Thoracic aorta (tissue), 2 donors: ENCODE measurements at regions not wholly inside any gene's neighbourhood (a gene's known extent, or its start where the extent isn't known, plus 50 kb on each side); places are given as distances from the start of the nearest gene placed in this dataset.

Experiments
- ATAC-seq: fragments of 150-250 bp; one replicate; pipeline ENCODE4 v1.8.0; 2017; ENCODE audit warnings: low read depth; ENCODE audit not compliant: insufficient number of reproducible peaks, low FRiP score
- DNase-seq: peaks from one replicate; pipeline ENCODE4 v3.0.0-alpha.2; 2020; ENCODE audit warnings: low spot score
- H3K27ac ChIP-seq, 2 donors: fragments of 200-600 bp; sonication (generic); 1 replicate in 1 of 2; 2 replicates in 1 of 2; pipeline ENCODE4 v1.5.1; 2016; ENCODE audit warnings: mild to moderate bottlenecking in 2 of 2, moderate library complexity in 2 of 2
- H3K27me3 ChIP-seq: fragments of 200-600 bp; sonication (generic); replicated peaks from 2 replicates; pipeline ENCODE4 v1.6.0; 2016; ENCODE audit warnings: mild to moderate bottlenecking; ENCODE audit not compliant: insufficient read depth
- H3K36me3 ChIP-seq: fragments of 200-600 bp; sonication (generic); one replicate; pipeline ENCODE4 v1.5.1; 2016
- H3K4me1 ChIP-seq, 2 donors: fragments of 200-600 bp; sonication (generic); 1 replicate in 1 of 2; 2 replicates in 1 of 2; pipeline versions ENCODE4 v1.5.1 to v1.6.0; 2016; ENCODE audit warnings: low read depth in 2 of 2, mild to moderate bottlenecking in 1 of 2; ENCODE audit not compliant: control insufficient read depth in 1 of 2
- H3K4me3 ChIP-seq: fragments of 200-600 bp; sonication (generic); 2 replicates; pipeline ENCODE4 v1.5.1; 2016; ENCODE audit warnings: mild to moderate bottlenecking
- H3K9me3 ChIP-seq: fragments of 200-600 bp; sonication (generic); 2 replicates; pipeline ENCODE4 v1.5.1; 2016
- CTCF ChIP-seq: fragments of 200-600 bp; sonication (generic); IDR thresholded peaks from one replicate; pipeline ENCODE4 v1.5.1; 2019; ENCODE audit warnings: antibody characterized with exemption

- Histone ChIP-seq H3K4me1 (peaks cover 2 to 8% of the 10 kb centered on the region in 2 donors), H3K4me3 (no peak overlapping the region), H3K9me3 (no peaks in the 10 kb centered on the region), H3K36me3 (no peaks in the 10 kb centered on the region), H3K27ac (no peak overlapping the region), H3K27me3 (no peaks in the 10 kb centered on the region)
- TF ChIP-seq CTCF, result no peak
- ATAC-seq, result no peak
- DNase-seq, result no peak
These were observed 272.6 kb upstream of the DSEL start for GRCh38 chr18:67789165-67789545.

- no peak for TF ChIP-seq CTCF
- Histone ChIP-seq H3K27me3 (no peaks in the 10 kb centered on the region), H3K27ac (no peak overlapping the region), H3K36me3 (no peaks in the 10 kb centered on the region), H3K9me3 (no peaks in the 10 kb centered on the region), H3K4me1 (peaks cover 0 to 4% of the 10 kb centered on the region in 2 donors), H3K4me3 (no peak overlapping the region)
- DNase-seq (no peak), ATAC-seq (no peak)
These were observed 272.0 kb upstream of the DSEL start for GRCh38 chr18:67788310-67789164.

GRCh38 chr18:67783196-67783946, 266.9 kb upstream of the DSEL start:
- no peak for TF ChIP-seq CTCF
- Histone ChIP-seq H3K4me3 (no peak overlapping the region), H3K36me3 (no peaks in the 10 kb centered on the region), H3K4me1 (no peaks in the 10 kb centered on the region), H3K27ac (no peak overlapping the region), H3K27me3 (no peaks in the 10 kb centered on the region), H3K9me3 (no peaks in the 10 kb centered on the region)
- ATAC-seq, result no peak
- DNase-seq, result no peak

- no peak for DNase-seq
- H3K27ac ChIP-seq, result no peak overlapping the region
- H3K9me3 ChIP-seq, result no peaks in the 10 kb centered on the region
- no peak for TF ChIP-seq CTCF
- H3K4me1 ChIP-seq, result no peaks in the 10 kb centered on the region
- ATAC-seq, result no peak
- H3K36me3 ChIP-seq, result no peaks in the 10 kb centered on the region
- no peak overlapping the region for H3K4me3 ChIP-seq
- no peaks in the 10 kb centered on the region for H3K27me3 ChIP-seq
These were observed 261.5 kb upstream of the DSEL start for GRCh38 chr18:67778016-67778415.

GRCh38 chr18:67776929-67777328, 260.4 kb upstream of the DSEL start:
- Histone ChIP-seq H3K27me3 (no peaks in the 10 kb centered on the region), H3K27ac (no peak overlapping the region), H3K36me3 (no peaks in the 10 kb centered on the region), H3K4me3 (no peak overlapping the region), H3K4me1 (no peaks in the 10 kb centered on the region), H3K9me3 (no peaks in the 10 kb centered on the region)
- DNase-seq (no peak), ATAC-seq (no peak)
- TF ChIP-seq CTCF, result no peak
